ENCODE measurements at regions not wholly inside any gene's neighbourhood (a gene's known extent, or its start where the extent isn't known, plus 50 kb on each side); places are given as distances from the start of the nearest gene placed in this dataset.
"Not testable (repeated sequence)": the region's sequence is repeated elsewhere in the genome, so short reads cannot be mapped to it uniquely, and the experiment has no call there.

- H3K4me1 ChIP-seq (ENCODE audit: low read length) = no peaks in the 10 kb centered on the region
- no peaks in the 10 kb centered on the region for H3K36me3 ChIP-seq (ENCODE audit: insufficient read depth, low read length)
- H3K4me3 ChIP-seq (ENCODE audit: low read length) = no peak overlapping the region
- no peaks in the 10 kb centered on the region for H3K79me2 ChIP-seq (ENCODE audit: low read length)
- H3K9me2 ChIP-seq (replicated peaks; ENCODE audit: insufficient read depth, low read length) = no peaks in the 10 kb centered on the region
- H4K20me1 ChIP-seq (ENCODE audit: insufficient read depth, low read depth, low read length) = no peaks in the 10 kb centered on the region
- no peaks in the 10 kb centered on the region for H3K27me3 ChIP-seq (ENCODE audit: low read length)
- no peak overlapping the region for H3K4me2 ChIP-seq (ENCODE audit: low read depth, low read length, poor library complexity, severe bottlenecking)
- no peak overlapping the region for H3K9ac ChIP-seq (ENCODE audit: low read length)
- DNase-seq = no peak
- H3K9me3 ChIP-seq (ENCODE audit: low read length) = peaks cover 35% of the 10 kb centered on the region
- H3K27ac ChIP-seq (ENCODE audit: low read length) = no peak overlapping the region
- no peak overlapping the region for H2AFZ ChIP-seq (ENCODE audit: low read length)
Observed at GRCh38 chr11:37972691-37973090, 1374.7 kb upstream of the RAG2 start.

GRCh38 chr11:37969336-37969735 lies 1371.3 kb upstream of the RAG2 start:
- H3K4me3 ChIP-seq (ENCODE audit: low read length); H2AFZ ChIP-seq (ENCODE audit: low read length); H3K36me3 ChIP-seq (ENCODE audit: insufficient read depth, low read length); H3K79me2 ChIP-seq (ENCODE audit: low read length); H3K9ac ChIP-seq (ENCODE audit: low read length); H3K4me2 ChIP-seq (ENCODE audit: low read depth, low read length, poor library complexity, severe bottlenecking); DNase-seq; H3K4me1 ChIP-seq (ENCODE audit: low read length); H3K27ac ChIP-seq (ENCODE audit: low read length); H3K27me3 ChIP-seq (ENCODE audit: low read length); H3K9me2 ChIP-seq (replicated peaks; ENCODE audit: insufficient read depth, low read length); H4K20me1 ChIP-seq (ENCODE audit: insufficient read depth, low read depth, low read length): not testable (repeated sequence)
- peaks cover 39% of the 10 kb centered on the region for H3K9me3 ChIP-seq (ENCODE audit: low read length)

- H3K9ac ChIP-seq (ENCODE audit: low read length) = no peak overlapping the region
- DNase-seq = no peak
- no peak overlapping the region for H3K4me2 ChIP-seq (ENCODE audit: low read depth, low read length, poor library complexity, severe bottlenecking)
- no peak overlapping the region for H3K4me3 ChIP-seq (ENCODE audit: low read length)
- H3K79me2 ChIP-seq (ENCODE audit: low read length) = no peaks in the 10 kb centered on the region
- H3K4me1 ChIP-seq (ENCODE audit: low read length) = no peaks in the 10 kb centered on the region
- no peak overlapping the region for H2AFZ ChIP-seq (ENCODE audit: low read length)
- H4K20me1 ChIP-seq (ENCODE audit: insufficient read depth, low read depth, low read length) = no peaks in the 10 kb centered on the region
- H3K9me3 ChIP-seq (ENCODE audit: low read length) = peaks cover 38% of the 10 kb centered on the region
- H3K9me2 ChIP-seq (replicated peaks; ENCODE audit: insufficient read depth, low read length) = no peaks in the 10 kb centered on the region
- no peaks in the 10 kb centered on the region for H3K36me3 ChIP-seq (ENCODE audit: insufficient read depth, low read length)
- no peak overlapping the region for H3K27ac ChIP-seq (ENCODE audit: low read length)
- no peaks in the 10 kb centered on the region for H3K27me3 ChIP-seq (ENCODE audit: low read length)
Observed at GRCh38 chr11:37968148-37968547, 1370.1 kb upstream of the RAG2 start.

GRCh38 chr11:37967635-37968034 lies 1369.6 kb upstream of the RAG2 start:
- Histone ChIP-seq H3K4me1 (ENCODE audit: low read length) (no peaks in the 10 kb centered on the region), H3K9ac (ENCODE audit: low read length) (no peak overlapping the region), H3K27me3 (ENCODE audit: low read length) (no peaks in the 10 kb centered on the region), H3K4me2 (ENCODE audit: low read depth, low read length, poor library complexity, severe bottlenecking) (no peak overlapping the region), H2AFZ (ENCODE audit: low read length) (no peak overlapping the region), H3K27ac (ENCODE audit: low read length) (no peak overlapping the region), H4K20me1 (ENCODE audit: insufficient read depth, low read depth, low read length) (no peaks in the 10 kb centered on the region), H3K9me3 (ENCODE audit: low read length) (peaks cover 35% of the 10 kb centered on the region), H3K36me3 (ENCODE audit: insufficient read depth, low read length) (no peaks in the 10 kb centered on the region), H3K79me2 (ENCODE audit: low read length) (no peaks in the 10 kb centered on the region), H3K9me2 (replicated peaks; ENCODE audit: insufficient read depth, low read length) (no peaks in the 10 kb centered on the region), H3K4me3 (ENCODE audit: low read length) (no peak overlapping the region)
- no peak for DNase-seq

- H3K9me3 ChIP-seq (ENCODE audit: low read length) = peaks cover 32% of the 10 kb centered on the region
- no peak overlapping the region for H3K27ac ChIP-seq (ENCODE audit: low read length)
- H3K9ac ChIP-seq (ENCODE audit: low read length) = no peak overlapping the region
- DNase-seq = no peak
- no peaks in the 10 kb centered on the region for H4K20me1 ChIP-seq (ENCODE audit: insufficient read depth, low read depth, low read length)
- no peaks in the 10 kb centered on the region for H3K79me2 ChIP-seq (ENCODE audit: low read length)
- H2AFZ ChIP-seq (ENCODE audit: low read length) = no peak overlapping the region
- H3K4me1 ChIP-seq (ENCODE audit: low read length) = no peaks in the 10 kb centered on the region
- H3K9me2 ChIP-seq (replicated peaks; ENCODE audit: insufficient read depth, low read length) = no peaks in the 10 kb centered on the region
- no peaks in the 10 kb centered on the region for H3K36me3 ChIP-seq (ENCODE audit: insufficient read depth, low read length)
- H3K27me3 ChIP-seq (ENCODE audit: low read length) = no peaks in the 10 kb centered on the region
- no peak overlapping the region for H3K4me2 ChIP-seq (ENCODE audit: low read depth, low read length, poor library complexity, severe bottlenecking)
- no peak overlapping the region for H3K4me3 ChIP-seq (ENCODE audit: low read length)
Observed at GRCh38 chr11:37963440-37963839, 1365.4 kb upstream of the RAG2 start.

- H3K4me1 ChIP-seq (ENCODE audit: low read length) = no peaks in the 10 kb centered on the region
- peaks cover 24% of the 10 kb centered on the region for H3K9me3 ChIP-seq (ENCODE audit: low read length)
- no peaks in the 10 kb centered on the region for H3K36me3 ChIP-seq (ENCODE audit: insufficient read depth, low read length)
- no peaks in the 10 kb centered on the region for H3K27me3 ChIP-seq (ENCODE audit: low read length)
- no peak overlapping the region for H3K4me2 ChIP-seq (ENCODE audit: low read depth, low read length, poor library complexity, severe bottlenecking)
- H3K9me2 ChIP-seq (replicated peaks; ENCODE audit: insufficient read depth, low read length) = no peaks in the 10 kb centered on the region
- DNase-seq = no peak
- H4K20me1 ChIP-seq (ENCODE audit: insufficient read depth, low read depth, low read length) = no peaks in the 10 kb centered on the region
- H3K79me2 ChIP-seq (ENCODE audit: low read length) = no peaks in the 10 kb centered on the region
- H3K9ac ChIP-seq (ENCODE audit: low read length) = no peak overlapping the region
- no peak overlapping the region for H2AFZ ChIP-seq (ENCODE audit: low read length)
- H3K4me3 ChIP-seq (ENCODE audit: low read length) = no peak overlapping the region
- no peak overlapping the region for H3K27ac ChIP-seq (ENCODE audit: low read length)
Observed at GRCh38 chr11:37957717-37958116, 1359.7 kb upstream of the RAG2 start.

- Histone ChIP-seq H3K36me3 (ENCODE audit: insufficient read depth, low read length) (no peaks in the 10 kb centered on the region), H3K9me3 (ENCODE audit: low read length) (peaks cover 25% of the 10 kb centered on the region), H3K4me3 (ENCODE audit: low read length) (no peak overlapping the region), H3K79me2 (ENCODE audit: low read length) (no peaks in the 10 kb centered on the region), H3K4me2 (ENCODE audit: low read depth, low read length, poor library complexity, severe bottlenecking) (no peak overlapping the region), H3K27me3 (ENCODE audit: low read length) (no peaks in the 10 kb centered on the region), H2AFZ (ENCODE audit: low read length) (no peak overlapping the region), H3K9ac (ENCODE audit: low read length) (no peak overlapping the region), H3K4me1 (ENCODE audit: low read length) (no peaks in the 10 kb centered on the region), H4K20me1 (ENCODE audit: insufficient read depth, low read depth, low read length) (no peaks in the 10 kb centered on the region), H3K27ac (ENCODE audit: low read length) (no peak overlapping the region), H3K9me2 (replicated peaks; ENCODE audit: insufficient read depth, low read length) (no peaks in the 10 kb centered on the region)
- no peak for DNase-seq
Observed at GRCh38 chr11:37951996-37952395, 1354.0 kb upstream of the RAG2 start.

- H3K9ac ChIP-seq (ENCODE audit: low read length) = no peak overlapping the region
- no peaks in the 10 kb centered on the region for H3K79me2 ChIP-seq (ENCODE audit: low read length)
- H3K9me3 ChIP-seq (ENCODE audit: low read length) = peaks cover 46% of the 10 kb centered on the region
- no peaks in the 10 kb centered on the region for H3K36me3 ChIP-seq (ENCODE audit: insufficient read depth, low read length)
- no peak overlapping the region for H3K4me3 ChIP-seq (ENCODE audit: low read length)
- H3K27me3 ChIP-seq (ENCODE audit: low read length) = no peaks in the 10 kb centered on the region
- no peak overlapping the region for H2AFZ ChIP-seq (ENCODE audit: low read length)
- H3K4me2 ChIP-seq (ENCODE audit: low read depth, low read length, poor library complexity, severe bottlenecking) = no peak overlapping the region
- no peak overlapping the region for H3K27ac ChIP-seq (ENCODE audit: low read length)
- no peaks in the 10 kb centered on the region for H3K4me1 ChIP-seq (ENCODE audit: low read length)
- H4K20me1 ChIP-seq (ENCODE audit: insufficient read depth, low read depth, low read length) = no peaks in the 10 kb centered on the region
- H3K9me2 ChIP-seq (replicated peaks; ENCODE audit: insufficient read depth, low read length) = no peaks in the 10 kb centered on the region
- DNase-seq = no peak
Observed at GRCh38 chr11:37948258-37948657, 1350.2 kb upstream of the RAG2 start.

GRCh38 chr11:37947821-37948220 lies 1349.8 kb upstream of the RAG2 start:
- H3K9ac ChIP-seq (ENCODE audit: low read length) = no peak overlapping the region
- H3K9me3 ChIP-seq (ENCODE audit: low read length) = peaks cover 43% of the 10 kb centered on the region
- H3K36me3 ChIP-seq (ENCODE audit: insufficient read depth, low read length) = no peaks in the 10 kb centered on the region
- H4K20me1 ChIP-seq (ENCODE audit: insufficient read depth, low read depth, low read length) = no peaks in the 10 kb centered on the region
- H2AFZ ChIP-seq (ENCODE audit: low read length) = no peak overlapping the region
- H3K4me2 ChIP-seq (ENCODE audit: low read depth, low read length, poor library complexity, severe bottlenecking) = no peak overlapping the region
- H3K27ac ChIP-seq (ENCODE audit: low read length) = no peak overlapping the region
- H3K4me3 ChIP-seq (ENCODE audit: low read length) = no peak overlapping the region
- DNase-seq = no peak
- H3K9me2 ChIP-seq (replicated peaks; ENCODE audit: insufficient read depth, low read length) = no peaks in the 10 kb centered on the region
- no peaks in the 10 kb centered on the region for H3K27me3 ChIP-seq (ENCODE audit: low read length)
- H3K4me1 ChIP-seq (ENCODE audit: low read length) = no peaks in the 10 kb centered on the region
- no peaks in the 10 kb centered on the region for H3K79me2 ChIP-seq (ENCODE audit: low read length)
